WTC11 (cell line): ENCODE measurements at regions not wholly inside any gene's neighbourhood (a gene's known extent, or its start where the extent isn't known, plus 50 kb on each side); places are given as distances from the start of the nearest gene placed in this dataset.

Experiments
- ATF2 ChIP-seq: sonication (generic); formaldehyde crosslinking; IDR thresholded peaks from 2 replicates; pipeline ENCODE4 v1.8.1; 2022; ENCODE audit warnings: low read depth, missing genetic modification reagents, borderline replicate concordance
- CTCF ChIP-seq: fragments of 200-600 bp; IDR thresholded peaks from 2 replicates; pipeline ENCODE4 v1.8.0; 2022; ENCODE audit warnings: antibody characterized with exemption
- ELF4 ChIP-seq: sonication (generic); formaldehyde crosslinking; IDR thresholded peaks from 2 replicates; pipeline ENCODE4 v1.8.1; 2022; ENCODE audit warnings: low read depth, mild to moderate bottlenecking, moderate library complexity, missing genetic modification reagents
- FOXP1 ChIP-seq: sonication (generic); formaldehyde crosslinking; IDR thresholded peaks from 2 replicates; pipeline ENCODE4 v1.8.0; 2022; ENCODE audit warnings: missing genetic modification reagents, mild to moderate bottlenecking, moderate library complexity, borderline replicate concordance
- KAT7 ChIP-seq: sonication (generic); formaldehyde crosslinking; IDR thresholded peaks from 2 replicates; pipeline ENCODE4 v1.8.1; 2023; ENCODE audit warnings: missing genetic modification reagents, mild to moderate bottlenecking, borderline replicate concordance
- NFYB ChIP-seq: sonication (generic); formaldehyde crosslinking; conservative IDR thresholded peaks from 2 replicates; pipeline ENCODE4 v1.8.0; 2022; ENCODE audit warnings: low read depth, missing genetic modification reagents
- NR1H2 ChIP-seq: sonication (generic); formaldehyde crosslinking; IDR thresholded peaks from 2 replicates; pipeline ENCODE4 v1.9.0; 2021; ENCODE audit warnings: mild to moderate bottlenecking, moderate library complexity, missing genetic modification reagents
- RELA ChIP-seq: sonication (generic); formaldehyde crosslinking; IDR thresholded peaks from 2 replicates; pipeline ENCODE4 v1.8.1; 2022; ENCODE audit warnings: missing genetic modification reagents, mild to moderate bottlenecking, borderline replicate concordance
- ZNF425 ChIP-seq: fragments of 250-450 bp; sonication (Bioruptor Pico); conservative IDR thresholded peaks from 2 replicates; pipeline ENCODE4 v1.9.0; 2021; ENCODE audit warnings: mild to moderate bottlenecking
- TF ChIP-seq, protein P1 (sequence below): sonication (generic); formaldehyde crosslinking; IDR thresholded peaks from 2 replicates; pipeline ENCODE4 v1.8.0; 2022; ENCODE audit warnings: mild to moderate bottlenecking, missing genetic modification reagents
- TF ChIP-seq, protein P2 (sequence below): sonication (generic); formaldehyde crosslinking; IDR thresholded peaks from 2 replicates; pipeline ENCODE4 v1.8.1; 2023; ENCODE audit warnings: mild to moderate bottlenecking, moderate library complexity, missing genetic modification reagents
- TF ChIP-seq, protein P3 (sequence below): sonication (generic); formaldehyde crosslinking; IDR thresholded peaks from 2 replicates; pipeline ENCODE4 v1.8.0; 2022; ENCODE audit warnings: mild to moderate bottlenecking, missing genetic modification reagents
- TF ChIP-seq, protein P4 (sequence below): sonication (generic); formaldehyde crosslinking; IDR thresholded peaks from 2 replicates; pipeline ENCODE4 v1.8.0; 2022; ENCODE audit warnings: mild to moderate bottlenecking, missing genetic modification reagents

DNA sequence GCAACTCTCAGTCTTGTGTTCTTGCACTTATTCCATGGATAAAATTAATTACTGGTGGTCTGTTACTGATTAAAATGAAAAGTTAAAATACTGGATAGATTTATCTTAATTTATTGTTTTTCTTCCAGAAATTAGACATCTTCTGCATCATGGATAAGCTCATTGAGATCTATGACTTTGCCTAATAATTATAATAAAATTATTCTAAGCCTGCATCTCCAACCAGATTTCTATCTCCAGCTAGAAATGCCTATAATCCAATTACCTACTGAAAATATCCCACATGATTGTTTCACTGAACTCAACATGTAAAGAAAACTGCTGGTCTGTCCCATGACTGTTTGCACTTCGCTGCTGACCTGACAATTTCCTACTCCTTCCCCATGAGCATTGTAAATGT is 88.3 kb upstream of the ACBD5 start:
- no peak for TF ChIP-seq RELA (CRISPR knock-in tag)
- no peak for TF ChIP-seq ELF4 (CRISPR knock-in tag)
- TF ChIP-seq CTCF = no peak
- no peak for TF ChIP-seq ATF2
- TF ChIP-seq FOXP1 (CRISPR knock-in tag) = no peak
- TF ChIP-seq, protein P1, sequence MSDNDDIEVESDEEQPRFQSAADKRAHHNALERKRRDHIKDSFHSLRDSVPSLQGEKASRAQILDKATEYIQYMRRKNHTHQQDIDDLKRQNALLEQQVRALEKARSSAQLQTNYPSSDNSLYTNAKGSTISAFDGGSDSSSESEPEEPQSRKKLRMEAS (CRISPR knock-in tag) = no peak
- TF ChIP-seq, protein P2, sequence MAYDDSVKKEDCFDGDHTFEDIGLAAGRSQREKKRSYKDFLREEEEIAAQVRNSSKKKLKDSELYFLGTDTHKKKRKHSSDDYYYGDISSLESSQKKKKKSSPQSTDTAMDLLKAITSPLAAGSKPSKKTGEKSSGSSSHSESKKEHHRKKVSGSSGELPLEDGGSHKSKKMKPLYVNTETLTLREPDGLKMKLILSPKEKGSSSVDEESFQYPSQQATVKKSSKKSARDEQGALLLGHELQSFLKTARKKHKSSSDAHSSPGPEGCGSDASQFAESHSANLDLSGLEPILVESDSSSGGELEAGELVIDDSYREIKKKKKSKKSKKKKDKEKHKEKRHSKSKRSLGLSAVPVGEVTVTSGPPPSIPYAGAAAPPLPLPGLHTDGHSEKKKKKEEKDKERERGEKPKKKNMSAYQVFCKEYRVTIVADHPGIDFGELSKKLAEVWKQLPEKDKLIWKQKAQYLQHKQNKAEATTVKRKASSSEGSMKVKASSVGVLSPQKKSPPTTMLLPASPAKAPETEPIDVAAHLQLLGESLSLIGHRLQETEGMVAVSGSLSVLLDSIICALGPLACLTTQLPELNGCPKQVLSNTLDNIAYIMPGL (CRISPR knock-in tag) = no peak
- no peak for TF ChIP-seq ZNF425 (CRISPR knock-in tag)
- TF ChIP-seq, protein P3, sequence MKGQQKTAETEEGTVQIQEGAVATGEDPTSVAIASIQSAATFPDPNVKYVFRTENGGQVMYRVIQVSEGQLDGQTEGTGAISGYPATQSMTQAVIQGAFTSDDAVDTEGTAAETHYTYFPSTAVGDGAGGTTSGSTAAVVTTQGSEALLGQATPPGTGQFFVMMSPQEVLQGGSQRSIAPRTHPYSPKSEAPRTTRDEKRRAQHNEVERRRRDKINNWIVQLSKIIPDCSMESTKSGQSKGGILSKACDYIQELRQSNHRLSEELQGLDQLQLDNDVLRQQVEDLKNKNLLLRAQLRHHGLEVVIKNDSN (CRISPR knock-in tag) = no peak
- no peak for TF ChIP-seq NFYB (CRISPR knock-in tag)
- TF ChIP-seq, protein P4, sequence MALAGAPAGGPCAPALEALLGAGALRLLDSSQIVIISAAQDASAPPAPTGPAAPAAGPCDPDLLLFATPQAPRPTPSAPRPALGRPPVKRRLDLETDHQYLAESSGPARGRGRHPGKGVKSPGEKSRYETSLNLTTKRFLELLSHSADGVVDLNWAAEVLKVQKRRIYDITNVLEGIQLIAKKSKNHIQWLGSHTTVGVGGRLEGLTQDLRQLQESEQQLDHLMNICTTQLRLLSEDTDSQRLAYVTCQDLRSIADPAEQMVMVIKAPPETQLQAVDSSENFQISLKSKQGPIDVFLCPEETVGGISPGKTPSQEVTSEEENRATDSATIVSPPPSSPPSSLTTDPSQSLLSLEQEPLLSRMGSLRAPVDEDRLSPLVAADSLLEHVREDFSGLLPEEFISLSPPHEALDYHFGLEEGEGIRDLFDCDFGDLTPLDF (CRISPR knock-in tag) = no peak
- no peak for TF ChIP-seq NR1H2
- TF ChIP-seq KAT7 = no peak
